Dedifferentiated amniotic fluid mesenchymal stem cell (primary cell): ENCODE measurements at regions not wholly inside any gene's neighbourhood (a gene's known extent, or its start where the extent isn't known, plus 50 kb on each side); places are given as distances from the start of the nearest gene placed in this dataset.

Experiments
- DNase-seq: peaks from one replicate; pipeline ENCODE4 v3.0.0-alpha.2; 2016; ENCODE audit errors: extremely low spot score

DNA sequence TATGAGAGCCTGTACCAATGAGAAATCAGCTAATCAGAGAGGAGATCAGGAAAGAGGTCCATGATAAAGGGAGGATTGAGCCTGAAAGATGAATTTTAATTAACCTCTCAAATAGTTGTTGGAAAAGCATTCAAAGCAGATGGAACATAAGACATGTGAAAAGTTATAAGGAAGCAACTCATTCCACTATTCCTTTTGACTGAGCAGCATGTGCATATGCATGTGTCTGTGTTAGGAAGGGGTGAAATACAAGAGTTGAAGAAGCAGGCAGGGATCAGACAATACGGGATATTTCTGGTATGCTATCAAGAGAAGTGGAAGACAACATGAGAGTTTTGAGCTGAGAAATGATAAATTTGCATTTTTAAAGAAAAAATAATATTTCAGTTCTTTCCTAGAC, 624.8 kb upstream of the PTCHD4 start:
- DNase-seq: no peak

DNA sequence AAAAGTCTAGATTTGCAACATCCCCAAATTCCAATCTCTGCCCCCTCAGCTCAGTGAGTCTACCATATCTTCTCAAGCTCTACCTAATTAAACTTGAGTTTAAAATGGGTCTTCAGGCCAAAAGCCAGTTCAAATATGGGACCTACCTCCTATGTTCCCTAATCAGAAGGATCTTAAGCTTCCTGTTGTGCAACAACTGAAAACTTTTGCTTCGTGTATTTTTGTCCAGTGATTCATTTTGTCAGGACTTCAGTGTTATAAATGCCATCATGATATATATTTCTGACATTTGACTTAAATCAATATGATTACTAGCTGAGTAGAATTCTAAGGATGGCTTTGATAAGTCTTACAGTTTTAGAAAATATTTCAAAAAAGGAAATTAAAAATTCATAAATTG, 622.6 kb upstream of the PTCHD4 start:
- DNase-seq: no peak

DNA sequence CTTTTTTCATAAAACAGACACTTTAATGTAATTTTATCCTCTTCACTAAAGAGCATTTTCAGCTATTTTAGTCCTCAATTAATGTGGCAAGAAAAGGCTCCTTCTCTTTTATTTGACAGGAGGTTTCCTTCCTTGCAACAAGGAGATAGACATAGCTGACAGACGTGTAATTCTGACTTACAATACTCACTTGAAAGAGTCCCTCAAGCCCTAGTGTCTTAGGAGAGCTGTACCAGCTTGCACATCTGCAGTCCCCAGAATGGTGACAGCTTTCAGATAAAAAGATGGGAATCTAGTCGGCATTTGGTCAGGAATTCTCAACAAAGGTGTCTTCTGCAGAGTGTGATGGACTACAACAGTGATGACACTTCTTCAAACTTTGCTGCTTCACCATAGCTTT, 603.7 kb upstream of the PTCHD4 start:
- DNase-seq: no peak

DNA sequence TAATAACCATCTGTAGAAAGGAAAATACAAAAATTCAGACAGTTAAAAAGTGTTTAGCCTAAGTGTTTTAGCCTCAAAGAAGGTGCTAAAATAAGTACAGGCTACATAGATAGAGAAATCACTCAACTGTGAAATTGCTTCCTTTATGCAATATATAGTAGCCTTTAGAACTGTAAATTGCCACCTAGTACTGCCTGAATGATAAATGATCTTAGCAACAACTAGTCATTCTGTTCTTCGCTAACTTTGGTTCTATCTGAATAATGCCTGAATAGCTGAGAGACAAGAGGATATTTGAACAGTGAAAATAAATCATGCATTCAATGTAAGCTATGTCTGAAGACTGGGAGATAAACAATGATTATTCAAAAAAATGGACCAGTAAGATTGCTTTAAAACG, 603.3 kb upstream of the PTCHD4 start:
- DNase-seq: no peak

DNA sequence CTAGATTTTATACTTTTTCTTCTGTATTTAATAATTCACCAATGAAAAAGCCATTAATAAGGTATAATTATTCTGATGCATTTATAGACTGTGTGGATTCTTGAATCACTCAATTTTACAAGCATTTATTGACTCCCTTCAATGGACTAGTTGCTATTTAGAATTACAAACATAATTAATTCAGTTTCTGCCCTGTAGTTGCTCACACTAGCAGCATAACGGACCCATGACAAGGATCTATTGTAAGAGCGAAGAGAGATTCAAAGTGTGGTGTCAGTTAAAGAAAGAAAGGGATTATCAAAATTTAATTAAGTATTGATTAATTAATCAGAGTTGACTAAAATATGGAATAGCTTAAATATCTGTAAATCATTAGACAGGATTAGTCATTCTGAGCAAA, 602.6 kb upstream of the PTCHD4 start:
- DNase-seq: no peak

DNA sequence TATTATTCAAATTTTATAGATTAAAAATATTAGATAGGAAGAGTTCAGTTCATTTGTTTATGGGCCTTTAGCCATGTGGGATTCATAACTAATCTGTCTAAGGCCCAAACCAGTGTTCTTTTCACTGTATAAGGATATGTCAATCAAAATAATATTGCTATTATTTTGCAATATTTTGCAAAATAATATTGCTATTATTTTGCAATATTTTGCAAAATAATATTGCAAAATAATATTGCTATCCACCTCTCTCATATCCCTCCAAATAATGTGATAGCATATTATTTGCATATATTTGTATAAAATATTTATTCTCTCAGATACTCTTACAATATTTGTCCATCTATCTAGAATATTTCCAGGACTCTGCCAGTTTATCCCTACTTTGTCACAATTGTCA, 595.3 kb upstream of the PTCHD4 start:
- no peak for DNase-seq

DNA sequence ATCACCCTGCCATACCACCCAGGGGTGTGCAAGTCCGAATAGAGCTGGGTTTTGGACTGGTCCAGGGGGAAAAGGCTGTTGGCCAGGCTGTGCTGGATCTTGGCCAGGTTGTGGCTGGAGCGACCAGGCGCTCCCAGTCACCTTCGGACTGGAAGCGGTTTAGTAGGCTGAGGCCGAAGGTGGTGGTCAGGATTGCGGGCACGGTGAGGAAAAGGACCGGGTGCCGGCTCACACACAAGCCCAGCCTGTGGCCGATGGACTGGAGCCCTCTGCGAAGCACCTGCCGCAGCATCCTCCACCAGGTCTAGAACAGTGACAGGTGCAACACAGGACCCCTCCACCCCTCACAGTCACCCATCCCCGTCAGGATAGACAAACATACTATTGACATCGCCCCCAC, 590.6 kb upstream of the PTCHD4 start:
- no peak for DNase-seq

DNA sequence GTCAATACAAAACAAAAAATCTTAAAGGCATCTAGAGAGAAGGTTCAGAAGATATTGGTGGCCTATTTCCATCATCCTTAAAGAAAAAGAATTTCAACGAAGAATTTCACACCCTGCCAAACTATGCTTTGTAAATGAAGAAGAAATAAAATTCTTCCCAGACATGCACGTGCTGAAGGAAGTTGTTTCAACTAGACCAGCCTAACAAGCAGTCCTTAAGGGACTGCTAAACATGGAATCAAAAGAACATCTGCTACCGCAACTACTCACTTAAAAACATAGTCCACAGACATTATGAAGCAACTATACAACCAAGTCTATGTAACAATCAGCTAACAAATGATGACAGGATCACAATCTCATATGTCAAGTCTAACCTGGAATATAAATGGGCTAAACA, 584.9 kb upstream of the PTCHD4 start:
- DNase-seq: no peak

DNA sequence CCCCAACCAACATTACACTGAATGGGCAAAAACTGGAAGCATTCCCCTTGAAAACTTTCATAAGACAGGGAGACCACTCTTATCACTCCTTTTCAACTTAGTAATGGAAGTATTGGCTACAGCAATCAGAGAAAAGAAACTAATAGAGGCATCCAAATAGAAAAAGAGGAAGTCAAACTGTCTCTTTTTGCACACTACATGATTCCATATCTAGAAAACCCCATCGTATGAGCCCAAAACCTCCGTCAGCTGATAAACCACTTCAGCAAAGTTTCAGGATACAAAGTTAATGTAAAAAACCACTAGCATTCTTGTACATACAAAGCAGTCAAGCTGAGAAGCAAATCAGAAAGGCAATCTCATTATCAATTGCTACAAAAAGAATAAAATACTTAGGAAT, 580.4 kb upstream of the PTCHD4 start:
- DNase-seq: no peak

DNA sequence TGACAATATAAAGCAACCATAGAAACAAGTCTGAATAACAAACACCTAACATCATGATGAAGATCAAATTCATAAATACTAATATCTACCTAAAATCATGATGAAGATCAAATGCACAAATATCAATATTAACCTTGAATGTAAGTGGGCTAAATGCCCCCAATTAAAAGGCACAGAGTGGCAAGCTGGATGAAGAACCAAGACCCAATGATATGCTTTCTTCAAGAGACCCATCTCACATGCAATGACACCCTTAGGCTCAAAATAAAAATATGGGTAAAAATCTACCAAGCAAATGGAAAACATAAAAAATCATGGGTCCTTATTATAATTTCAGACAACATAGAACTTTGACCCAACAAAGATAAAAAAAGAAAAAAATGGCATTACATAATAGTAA, 578.5 kb upstream of the PTCHD4 start:
- DNase-seq: no peak

DNA sequence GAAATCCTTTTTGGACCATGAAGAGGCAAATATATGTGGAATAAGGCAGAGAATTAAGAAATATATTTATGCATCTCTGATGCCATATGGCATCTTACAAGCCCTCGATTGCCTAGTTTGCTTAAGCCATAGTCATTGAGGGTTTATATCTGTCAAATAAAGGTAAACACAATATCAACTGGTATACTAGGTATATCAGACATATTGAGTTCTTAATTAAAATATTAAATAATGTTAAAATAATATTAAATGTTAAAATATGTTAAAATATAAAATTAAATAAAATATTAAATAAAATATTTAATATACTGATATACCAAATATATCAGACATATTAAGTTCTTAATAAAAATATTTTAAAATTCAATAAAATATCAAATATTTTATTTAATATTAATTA, 567.4 kb upstream of the PTCHD4 start:
- DNase-seq: no peak

DNA sequence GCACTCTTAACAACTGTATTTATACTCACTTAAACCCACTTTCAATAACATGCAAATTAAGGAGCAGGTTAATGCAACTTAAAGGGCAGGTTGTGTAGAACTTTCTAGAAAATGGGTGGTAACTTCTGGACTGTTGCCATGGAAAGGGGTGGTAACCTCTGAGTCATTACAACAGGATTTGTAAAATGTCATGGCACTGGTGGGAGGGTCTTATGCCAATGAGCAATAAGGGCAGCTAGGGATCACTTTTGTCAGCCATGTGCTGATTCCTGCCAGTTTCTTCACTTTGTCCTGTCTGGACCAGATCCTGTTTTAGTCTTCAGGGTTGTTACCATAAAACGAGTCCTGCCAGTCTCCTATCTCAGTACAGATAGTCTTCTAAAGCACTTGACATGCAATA, 560.5 kb upstream of the PTCHD4 start:
- no peak for DNase-seq

DNA sequence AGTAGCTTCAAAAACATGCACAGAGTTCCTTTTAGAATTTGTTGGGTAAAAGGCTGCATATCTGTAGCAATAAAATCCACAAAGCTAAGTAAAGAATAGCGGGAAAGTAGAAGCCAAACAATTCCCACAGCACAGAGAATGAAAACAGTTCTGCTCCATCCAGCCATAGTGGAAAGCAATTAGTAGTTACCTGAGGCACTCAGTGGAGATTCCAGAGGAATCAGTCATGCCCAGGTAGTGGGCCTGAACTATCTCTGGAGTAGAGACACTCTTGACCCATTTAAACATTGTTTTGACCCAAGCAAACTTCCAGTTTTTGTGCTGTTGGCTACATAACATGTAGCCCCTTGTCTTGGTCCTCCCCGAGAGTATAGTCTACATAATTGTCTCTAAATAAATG, 559.5 kb upstream of the PTCHD4 start:
- no peak for DNase-seq

DNA sequence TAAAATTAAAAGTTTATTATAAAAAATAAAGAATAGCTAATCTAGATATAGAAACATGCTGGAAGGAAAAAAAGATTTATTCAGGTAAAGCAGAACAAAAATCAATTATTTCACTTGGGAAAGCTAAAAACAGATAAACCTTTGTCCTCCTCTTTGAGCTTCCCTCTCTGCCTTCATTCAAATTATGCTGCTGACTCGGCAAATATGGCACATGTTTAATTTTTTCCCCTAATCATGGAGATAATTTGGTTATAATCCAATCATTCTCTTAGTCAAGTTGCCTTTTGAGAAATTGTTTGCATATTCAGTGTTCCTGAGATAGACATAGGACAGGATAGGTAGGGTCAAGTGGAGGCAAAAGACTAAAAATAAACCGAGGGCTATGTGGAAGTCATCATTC, 556.8 kb upstream of the PTCHD4 start:
- DNase-seq: no peak

DNA sequence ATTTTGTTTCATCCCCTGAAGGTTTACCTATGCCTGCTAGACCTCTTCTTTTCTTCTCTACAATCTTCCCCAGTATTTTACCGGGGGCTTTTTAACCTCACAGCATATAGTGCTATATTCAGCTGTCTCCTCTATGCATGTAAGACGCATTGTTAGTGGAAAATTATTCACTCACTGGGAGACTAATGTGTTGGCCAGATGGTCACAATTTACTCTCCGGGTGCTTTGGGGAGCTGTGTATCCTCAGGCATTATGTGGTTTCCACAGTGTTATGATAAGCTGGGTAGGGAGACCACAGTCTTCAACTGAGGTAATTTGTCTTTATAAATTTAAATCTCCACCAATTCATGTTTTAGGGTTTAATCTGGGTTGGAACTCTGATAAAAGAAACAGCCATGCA, 553.8 kb upstream of the PTCHD4 start:
- DNase-seq: peak; percentile 64

DNA sequence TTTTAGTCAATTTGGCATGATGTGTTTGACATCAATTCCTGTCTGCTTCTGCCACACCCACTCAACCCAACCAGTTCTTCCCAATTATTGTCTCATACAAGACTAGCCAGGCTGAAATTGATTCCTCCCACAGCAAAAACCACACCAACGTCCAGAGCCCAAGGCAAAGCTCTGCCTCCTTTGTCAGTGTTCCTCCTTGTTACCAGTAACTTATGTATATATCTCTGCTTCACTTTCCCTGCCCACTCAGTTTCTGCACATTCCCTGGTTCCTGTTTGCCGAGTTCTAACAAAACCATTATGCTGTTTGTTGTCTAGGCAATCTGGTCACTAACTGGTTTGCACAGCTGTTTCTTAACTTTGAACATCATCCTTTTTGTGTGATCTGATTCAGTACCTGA, 547.9 kb upstream of the PTCHD4 start:
- no peak for DNase-seq

DNA sequence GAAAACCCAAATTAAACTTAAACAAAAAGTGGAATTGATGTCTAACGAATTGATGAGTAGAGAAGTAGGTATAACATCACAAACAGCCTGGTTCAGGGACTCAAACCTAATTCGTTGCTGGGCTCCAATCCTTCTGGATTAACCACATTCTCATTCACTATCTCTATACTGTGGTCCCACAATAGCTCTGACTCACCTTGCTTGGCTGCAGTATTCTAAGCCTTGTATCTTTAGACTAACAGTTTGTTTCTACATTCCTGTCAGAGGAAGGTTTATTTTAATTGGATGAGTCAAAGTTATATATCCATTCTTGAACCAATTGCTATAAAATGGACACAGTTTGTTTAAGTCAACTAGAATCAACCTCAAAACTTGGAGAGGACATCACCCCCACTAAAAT, 530.5 kb upstream of the PTCHD4 start:
- peak; percentile 35 for DNase-seq

DNA sequence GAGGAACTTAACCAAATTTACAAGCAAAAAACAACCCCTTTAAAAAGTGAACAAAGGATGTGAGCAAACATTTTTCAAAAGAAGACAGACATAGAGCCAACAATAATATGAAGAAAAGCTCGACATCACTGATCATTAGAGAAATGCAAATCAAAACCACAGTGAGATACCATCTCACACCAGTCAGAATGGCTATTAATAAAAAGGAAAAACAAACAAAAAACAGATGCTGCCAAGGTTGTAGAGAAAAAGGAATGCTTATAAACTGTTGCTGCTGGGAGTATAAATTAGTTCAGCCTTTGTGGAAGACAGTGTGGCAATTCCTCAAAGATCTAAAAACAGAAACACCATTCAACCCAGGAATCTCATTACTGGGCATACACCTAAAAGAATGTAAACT, 527.8 kb upstream of the PTCHD4 start:
- peak; percentile 14 for DNase-seq

DNA sequence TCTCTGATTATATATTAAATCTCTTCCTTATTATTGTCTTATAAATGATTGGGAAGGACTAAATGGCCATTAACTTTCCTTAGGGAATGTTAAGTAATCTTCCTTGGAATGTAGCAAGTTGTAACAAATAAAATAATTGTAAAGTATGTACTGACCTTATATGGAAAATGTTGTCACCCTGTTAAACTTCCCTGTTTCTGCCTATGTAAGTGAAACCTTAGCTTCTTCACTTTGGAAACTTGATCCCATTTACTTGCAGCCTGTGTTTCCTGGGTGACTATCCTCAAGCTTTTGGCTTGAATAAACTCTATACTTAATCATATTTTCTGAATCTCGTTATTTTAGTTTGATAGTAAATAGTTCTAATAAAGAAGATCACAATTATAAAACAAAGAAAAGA, 519.5 kb upstream of the PTCHD4 start:
- DNase-seq: no peak

DNA sequence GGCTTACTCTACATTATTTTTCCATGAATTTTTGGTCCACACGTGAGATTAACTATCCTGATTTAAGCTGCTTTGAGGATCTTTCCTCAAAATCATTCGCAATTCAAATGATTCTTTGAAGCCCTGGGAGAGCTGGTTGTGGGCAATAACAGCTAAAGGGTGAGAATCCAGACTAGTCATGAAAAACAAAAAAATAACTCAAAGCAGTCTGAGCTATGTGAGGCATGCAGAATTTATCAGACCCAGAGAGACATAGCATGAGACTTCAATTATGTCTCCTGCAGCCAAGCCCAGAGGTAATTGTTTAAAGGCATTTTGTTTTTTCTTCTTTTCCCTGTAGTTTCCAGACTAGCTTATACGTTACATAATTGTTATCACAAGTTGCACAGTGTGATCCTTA, 517.3 kb upstream of the PTCHD4 start:
- DNase-seq: peak; percentile 57

DNA sequence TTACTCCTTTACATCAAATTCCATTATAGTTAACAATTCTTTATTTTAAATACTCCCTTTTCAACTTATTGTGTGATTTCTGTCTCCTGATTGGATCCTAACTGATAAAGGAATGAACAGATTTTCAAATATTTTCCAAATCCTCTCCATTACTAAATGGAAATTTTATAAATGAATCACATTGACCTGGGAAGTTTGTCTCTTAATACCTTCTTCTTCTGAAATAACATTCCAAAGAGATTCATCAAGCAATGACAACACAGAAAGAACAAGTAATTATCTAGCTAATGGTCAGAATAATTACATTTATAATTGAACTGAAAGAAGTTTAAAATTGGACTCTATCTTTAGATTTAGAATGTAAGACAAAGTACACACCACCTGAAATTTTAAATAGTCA, 515.4 kb upstream of the PTCHD4 start:
- no peak for DNase-seq

DNA sequence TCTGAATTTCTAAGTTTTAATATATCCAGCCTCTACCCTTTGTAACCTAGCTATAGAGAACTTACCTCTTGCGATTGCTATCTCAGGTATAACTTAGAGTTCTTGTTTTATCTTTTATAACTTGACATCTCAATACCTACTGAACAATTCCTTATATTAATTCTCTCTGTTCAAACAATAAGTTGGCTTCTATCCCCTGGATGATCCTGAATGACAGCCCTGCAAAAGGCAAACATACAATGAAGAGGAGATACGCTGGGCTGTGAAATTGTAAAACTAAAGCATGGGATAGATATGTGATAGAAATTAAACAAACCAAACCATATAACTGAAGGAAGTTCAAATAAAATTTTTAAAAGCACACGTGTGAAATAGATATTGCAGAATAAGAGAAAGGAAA, 513.6 kb upstream of the PTCHD4 start:
- no peak for DNase-seq

DNA sequence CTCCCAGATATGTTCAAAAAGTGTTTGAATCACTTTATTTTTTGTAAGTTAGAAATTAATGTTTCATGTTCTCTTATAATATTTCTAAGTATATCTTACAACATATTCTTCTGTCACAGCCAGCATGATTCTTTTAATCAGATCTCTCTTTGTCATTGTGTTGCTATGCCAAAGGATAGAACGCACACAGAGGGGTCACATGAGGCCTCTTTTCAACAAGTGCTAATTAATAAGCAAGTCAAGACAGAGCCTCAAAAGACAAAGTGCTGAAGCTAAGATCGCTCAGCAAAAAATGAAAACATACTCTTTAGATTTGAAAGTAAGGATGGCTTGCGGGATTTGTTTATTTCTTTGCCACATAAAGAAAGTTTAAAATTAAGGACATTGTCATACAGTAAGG, 508.8 kb upstream of the PTCHD4 start:
- DNase-seq: no peak

DNA sequence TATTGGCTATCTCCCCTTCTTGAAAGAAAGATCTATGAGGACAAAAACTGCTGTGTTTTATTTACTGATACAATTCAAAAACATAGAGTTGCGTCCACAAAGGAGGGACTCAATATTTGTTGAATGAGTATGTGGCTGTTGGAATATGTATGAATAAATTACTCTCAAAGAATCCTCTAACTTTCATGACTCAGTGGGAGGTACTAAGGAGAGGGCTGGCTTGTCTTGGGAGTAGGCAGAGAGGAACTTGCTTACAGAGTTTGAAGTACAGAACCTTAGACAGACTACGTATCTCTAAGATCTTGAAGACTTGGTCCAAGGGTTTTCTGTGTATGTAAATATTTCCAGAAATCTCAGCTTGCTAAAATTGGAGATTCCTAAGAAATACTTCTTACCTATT, 504.0 kb upstream of the PTCHD4 start:
- peak; percentile 55 for DNase-seq

DNA sequence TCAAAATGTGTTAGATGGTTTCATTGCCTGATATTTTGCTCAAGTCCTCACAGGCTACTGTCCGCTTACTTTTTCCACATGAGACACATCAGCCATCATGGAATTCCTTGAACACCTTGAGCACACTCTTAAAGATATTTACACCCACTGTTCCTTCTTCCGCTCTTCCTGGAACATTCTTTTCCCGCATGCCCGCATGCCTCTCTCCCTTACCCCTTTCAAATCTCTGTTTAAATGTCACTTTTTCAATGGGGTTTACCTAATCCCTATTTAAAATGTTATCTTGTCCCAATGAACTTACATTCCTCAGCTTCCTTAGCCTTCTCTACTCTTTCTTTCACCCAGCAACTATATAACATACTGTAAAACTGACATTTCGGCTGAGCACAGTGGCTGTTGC, 503.3 kb upstream of the PTCHD4 start:
- DNase-seq: no peak
